ENCODE measurements at regions not wholly inside any gene's neighbourhood (a gene's known extent, or its start where the extent isn't known, plus 50 kb on each side); places are given as distances from the start of the nearest gene placed in this dataset.
"Not testable (repeated sequence)": the region's sequence is repeated elsewhere in the genome, so short reads cannot be mapped to it uniquely, and the experiment has no call there.

- Histone ChIP-seq H3K27me3 (ENCODE audit: control insufficient read depth in 4 of 4, insufficient read depth in 4 of 4, low read length in 3 of 4) (no peaks in the 10 kb centered on the region), H3K4me1 (ENCODE audit: control insufficient read depth in 4 of 4, insufficient read depth in 4 of 4, low read length in 3 of 4) (peaks cover 2 to 28% (median 22%) of the 10 kb centered on the region in 4 donors), H3K4me3 (ENCODE audit: low read depth in 1 of 3, low read length in 3 of 3) (no peak overlapping the region), H3K9ac (ENCODE audit: low read depth in 1 of 2, low read length in 2 of 2) (no peak overlapping the region), H3K27ac (ENCODE audit: low read depth in 1 of 2, low read length in 2 of 2) (no peak overlapping the region), H3K9me3 (ENCODE audit: control insufficient read depth in 4 of 4, low read length in 3 of 4) (no peaks in the 10 kb centered on the region), H3K36me3 (ENCODE audit: control insufficient read depth in 4 of 4, insufficient read depth in 3 of 4, low read depth in 1 of 4, low read length in 3 of 4) (no peaks in the 10 kb centered on the region)
- WGBS, result 88% methylated on average over 5 of the region's 5 CpGs
- TF ChIP-seq FOXA1 (IDR thresholded peaks at IDR 0.05) (no peak), JUND (IDR thresholded peaks at IDR 0.05) (no peak), YY1 (IDR thresholded peaks at IDR 0.05) (no peak), EGR1 (IDR thresholded peaks at IDR 0.05; ENCODE audit: low read depth in 2 of 2) (no peak), GABPA (IDR thresholded peaks at IDR 0.05 in 1 of 2, conservative IDR thresholded peaks at IDR 0.05 in 1 of 2) (no peak), RAD21 (IDR thresholded peaks at IDR 0.05) (no peak), ZBTB33 (IDR thresholded peaks at IDR 0.05) (no peak), MAX (IDR thresholded peaks at IDR 0.05) (no peak), FOXA2 (IDR thresholded peaks at IDR 0.05) (no peak), NR2F2 (IDR thresholded peaks at IDR 0.05) (no peak), RXRA (IDR thresholded peaks at IDR 0.05) (no peak)
- TF ChIP-seq, protein P1, sequence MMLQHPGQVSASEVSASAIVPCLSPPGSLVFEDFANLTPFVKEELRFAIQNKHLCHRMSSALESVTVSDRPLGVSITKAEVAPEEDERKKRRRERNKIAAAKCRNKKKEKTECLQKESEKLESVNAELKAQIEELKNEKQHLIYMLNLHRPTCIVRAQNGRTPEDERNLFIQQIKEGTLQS (IDR thresholded peaks at IDR 0.05), result no peak
- DNase-seq (ENCODE audit: low spot score), result no peak
These were observed 107.0 kb upstream of the BMP2 start for GRCh38 chr20:6660441-6660840.

DNA sequence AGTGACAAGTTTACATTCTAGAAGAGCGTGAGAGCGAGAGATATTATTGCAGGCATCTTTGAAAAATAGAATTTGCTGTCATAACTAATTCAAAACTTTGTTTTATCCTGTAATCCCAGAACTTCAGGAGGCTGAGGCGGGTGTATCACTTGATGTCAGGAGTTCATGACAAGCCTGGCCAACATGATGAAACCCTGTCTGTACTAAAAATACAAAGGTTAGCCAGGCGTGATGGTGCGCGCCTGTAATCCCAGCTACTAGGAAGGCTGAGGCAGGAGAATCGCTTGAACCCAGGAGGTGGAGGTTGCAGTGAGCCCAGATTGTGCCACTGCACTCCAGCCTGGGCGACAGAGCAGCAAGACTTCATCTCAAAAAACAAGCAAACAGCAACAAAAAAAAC, 108.6 kb upstream of the BMP2 start:
- not testable (repeated sequence) for H3K4me3 ChIP-seq (ENCODE audit: low read depth in 1 of 3, low read length in 3 of 3); H3K9me3 ChIP-seq (ENCODE audit: control insufficient read depth in 4 of 4, low read length in 3 of 4); H3K36me3 ChIP-seq (ENCODE audit: control insufficient read depth in 4 of 4, insufficient read depth in 3 of 4, low read depth in 1 of 4, low read length in 3 of 4); H3K27me3 ChIP-seq (ENCODE audit: control insufficient read depth in 4 of 4, insufficient read depth in 4 of 4, low read length in 3 of 4); DNase-seq (ENCODE audit: low spot score); H3K9ac ChIP-seq (ENCODE audit: low read depth in 1 of 2, low read length in 2 of 2)
- 62% methylated on average over 8 of the region's 8 CpGs for WGBS
- H3K4me1 ChIP-seq (ENCODE audit: control insufficient read depth in 4 of 4, insufficient read depth in 4 of 4, low read length in 3 of 4), result peaks cover 2 to 28% (median 22%) of the 10 kb centered on the region in 4 donors
- TF ChIP-seq RXRA (IDR thresholded peaks at IDR 0.05) (peak; percentile 43 to 45), SP1 (IDR thresholded peaks at IDR 0.05) (peak; percentile 33), HNF4A (conservative IDR thresholded peaks at IDR 0.05) (peak; percentile 45 to 54)
- TF ChIP-seq, protein P1 (IDR thresholded peaks at IDR 0.05), result peak; percentile 46
- H3K27ac ChIP-seq (ENCODE audit: low read depth in 1 of 2, low read length in 2 of 2), result peak overlapping the region in 1 of 2 donors; percentile 20

DNA sequence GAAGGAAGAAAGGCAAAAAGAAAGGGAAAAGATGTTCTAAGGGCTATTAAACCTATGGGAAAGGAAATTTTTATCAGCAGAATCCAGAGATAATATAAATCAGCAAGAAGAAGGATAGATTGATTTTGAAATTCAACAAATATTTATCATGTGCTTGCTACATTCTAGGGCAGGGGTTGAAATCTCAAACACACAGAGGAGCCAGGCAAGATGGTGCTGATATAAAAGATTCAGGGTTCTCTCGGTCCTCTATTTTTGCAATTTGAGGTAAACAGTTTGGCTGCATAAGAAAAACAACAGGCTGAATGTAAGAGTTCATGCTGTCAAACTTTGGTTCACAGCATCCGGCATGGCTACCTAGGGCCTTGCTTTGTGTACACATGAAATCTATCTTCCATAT, 109.6 kb upstream of the BMP2 start:
- Histone ChIP-seq H3K4me3 (ENCODE audit: low read depth in 1 of 3, low read length in 3 of 3) (no peak overlapping the region), H3K27ac (ENCODE audit: low read depth in 1 of 2, low read length in 2 of 2) (no peak overlapping the region), H3K36me3 (ENCODE audit: control insufficient read depth in 4 of 4, insufficient read depth in 3 of 4, low read depth in 1 of 4, low read length in 3 of 4) (no peaks in the 10 kb centered on the region), H3K9ac (ENCODE audit: low read depth in 1 of 2, low read length in 2 of 2) (no peak overlapping the region), H3K27me3 (ENCODE audit: control insufficient read depth in 4 of 4, insufficient read depth in 4 of 4, low read length in 3 of 4) (no peaks in the 10 kb centered on the region), H3K9me3 (ENCODE audit: control insufficient read depth in 4 of 4, low read length in 3 of 4) (no peaks in the 10 kb centered on the region), H3K4me1 (ENCODE audit: control insufficient read depth in 4 of 4, insufficient read depth in 4 of 4, low read length in 3 of 4) (peaks cover 2 to 28% (median 22%) of the 10 kb centered on the region in 4 donors)
- no peak for DNase-seq (ENCODE audit: low spot score)
- TF ChIP-seq NR2F2 (IDR thresholded peaks at IDR 0.05) (no peak), GABPA (IDR thresholded peaks at IDR 0.05 in 1 of 2, conservative IDR thresholded peaks at IDR 0.05 in 1 of 2) (no peak), RAD21 (IDR thresholded peaks at IDR 0.05) (peak in 1 of 2 donors; percentile 19), JUND (IDR thresholded peaks at IDR 0.05) (peak in 1 of 2 donors; percentile 18), FOXA1 (IDR thresholded peaks at IDR 0.05) (no peak), RXRA (IDR thresholded peaks at IDR 0.05) (peak in 1 of 2 donors; percentile 75), ZBTB33 (IDR thresholded peaks at IDR 0.05) (peak; percentile 21), YY1 (IDR thresholded peaks at IDR 0.05) (peak; percentile 90), HNF4A (conservative IDR thresholded peaks at IDR 0.05) (peak; percentile 23 to 64), SP1 (IDR thresholded peaks at IDR 0.05) (peak; percentile 23), MAX (IDR thresholded peaks at IDR 0.05) (peak; percentile 28), TAF1 (conservative IDR thresholded peaks at IDR 0.05) (no peak), EGR1 (IDR thresholded peaks at IDR 0.05; ENCODE audit: low read depth in 2 of 2) (no peak)
- TF ChIP-seq, protein P2, sequence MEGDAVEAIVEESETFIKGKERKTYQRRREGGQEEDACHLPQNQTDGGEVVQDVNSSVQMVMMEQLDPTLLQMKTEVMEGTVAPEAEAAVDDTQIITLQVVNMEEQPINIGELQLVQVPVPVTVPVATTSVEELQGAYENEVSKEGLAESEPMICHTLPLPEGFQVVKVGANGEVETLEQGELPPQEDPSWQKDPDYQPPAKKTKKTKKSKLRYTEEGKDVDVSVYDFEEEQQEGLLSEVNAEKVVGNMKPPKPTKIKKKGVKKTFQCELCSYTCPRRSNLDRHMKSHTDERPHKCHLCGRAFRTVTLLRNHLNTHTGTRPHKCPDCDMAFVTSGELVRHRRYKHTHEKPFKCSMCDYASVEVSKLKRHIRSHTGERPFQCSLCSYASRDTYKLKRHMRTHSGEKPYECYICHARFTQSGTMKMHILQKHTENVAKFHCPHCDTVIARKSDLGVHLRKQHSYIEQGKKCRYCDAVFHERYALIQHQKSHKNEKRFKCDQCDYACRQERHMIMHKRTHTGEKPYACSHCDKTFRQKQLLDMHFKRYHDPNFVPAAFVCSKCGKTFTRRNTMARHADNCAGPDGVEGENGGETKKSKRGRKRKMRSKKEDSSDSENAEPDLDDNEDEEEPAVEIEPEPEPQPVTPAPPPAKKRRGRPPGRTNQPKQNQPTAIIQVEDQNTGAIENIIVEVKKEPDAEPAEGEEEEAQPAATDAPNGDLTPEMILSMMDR (IDR thresholded peaks at IDR 0.05; ENCODE audit: low read depth, low read length, missing input control), result no peak
- TF ChIP-seq, protein P1 (IDR thresholded peaks at IDR 0.05), result no peak
- WGBS, result 36% methylated on average over 2 of the region's 2 CpGs
